AG20443 (cell line): ENCODE measurements at regions not wholly inside any gene's neighbourhood (a gene's known extent, or its start where the extent isn't known, plus 50 kb on each side); places are given as distances from the start of the nearest gene placed in this dataset.
"Not testable (repeated sequence)": the region's sequence is repeated elsewhere in the genome, so short reads cannot be mapped to it uniquely, and the experiment has no call there.

ENCODE experiments used
- DNase-seq: peaks from one replicate; pipeline ENCODE4 v3.0.0; 2012; ENCODE audit warnings: low spot score, mixed read lengths

- DNase-seq = no peak
Measured at GRCh38 chr1:163983097-163983496, 575.9 kb upstream of the PBX1 start.

- no peak for DNase-seq
Measured at GRCh38 chr1:163985700-163986099, 573.3 kb upstream of the PBX1 start.

- DNase-seq = no peak
Measured at GRCh38 chr1:163999131-163999530, 559.9 kb upstream of the PBX1 start.

- not testable (repeated sequence) for DNase-seq
Measured at GRCh38 chr1:164006186-164006585, 552.8 kb upstream of the PBX1 start.

- no peak for DNase-seq
Measured at GRCh38 chr1:164006621-164007020, 552.4 kb upstream of the PBX1 start.

GRCh38 chr1:164017239-164017638 is 541.7 kb upstream of the PBX1 start:
- DNase-seq = no peak

GRCh38 chr1:164020391-164020790 is 538.6 kb upstream of the PBX1 start:
- DNase-seq = no peak

- DNase-seq = no peak
Measured at GRCh38 chr1:164021813-164022212, 537.2 kb upstream of the PBX1 start.

GRCh38 chr1:164033782-164034181 is 525.2 kb upstream of the PBX1 start:
- no peak for DNase-seq

- DNase-seq = no peak
Measured at GRCh38 chr1:164040754-164041153, 518.2 kb upstream of the PBX1 start.

GRCh38 chr1:164051782-164052181 is 507.2 kb upstream of the PBX1 start:
- peak; percentile 31 for DNase-seq

- DNase-seq = no peak
Measured at GRCh38 chr1:164054331-164054730, 504.7 kb upstream of the PBX1 start.

- no peak for DNase-seq
Measured at GRCh38 chr1:164058198-164058597, 500.8 kb upstream of the PBX1 start.

- DNase-seq = no peak
Measured at GRCh38 chr1:164061528-164061927, 497.5 kb upstream of the PBX1 start.

GRCh38 chr1:164064501-164064900 is 494.5 kb upstream of the PBX1 start:
- DNase-seq = no peak

- DNase-seq = no peak
Measured at GRCh38 chr1:164071288-164071687, 487.7 kb upstream of the PBX1 start.

GRCh38 chr1:164086832-164087231 is 472.2 kb upstream of the PBX1 start:
- no peak for DNase-seq

GRCh38 chr1:164087906-164088453 is 471.0 kb upstream of the PBX1 start:
- DNase-seq = no peak

- no peak for DNase-seq
Measured at GRCh38 chr1:164092603-164093353, 466.2 kb upstream of the PBX1 start.

GRCh38 chr1:164093543-164093942 is 465.4 kb upstream of the PBX1 start:
- DNase-seq = no peak

- no peak for DNase-seq
Measured at GRCh38 chr1:164101802-164102201, 457.2 kb upstream of the PBX1 start.

- no peak for DNase-seq
Measured at GRCh38 chr1:164131949-164132348, 427.0 kb upstream of the PBX1 start.

- no peak for DNase-seq
Measured at GRCh38 chr1:164137273-164137925, 421.6 kb upstream of the PBX1 start.
